ENCODE measurements at regions not wholly inside any gene's neighbourhood (a gene's known extent, or its start where the extent isn't known, plus 50 kb on each side); places are given as distances from the start of the nearest gene placed in this dataset.

DNA sequence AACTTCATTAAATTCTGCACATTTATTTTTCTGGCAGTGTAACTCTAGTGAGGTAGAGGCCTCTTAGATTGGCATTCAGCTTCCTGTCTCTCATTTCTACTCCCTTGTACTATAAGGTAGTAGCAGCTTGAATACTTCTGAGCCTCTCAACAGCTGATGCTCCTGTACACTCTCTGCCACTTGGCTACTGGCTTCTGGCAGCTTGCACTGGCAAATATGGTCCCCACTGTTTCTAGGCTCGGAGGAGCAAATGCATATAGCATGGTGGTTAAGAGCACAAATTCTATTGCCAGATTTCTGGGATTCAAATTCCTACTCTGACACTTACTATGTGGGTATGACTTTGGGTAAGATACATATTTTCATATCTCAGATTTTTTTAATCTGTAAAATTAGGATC is 292.8 kb upstream of the ADGRB3 start:
- no peak overlapping the region for H2BK120ac ChIP-seq (ENCODE audit: low read depth, low read length)
- H3K14ac ChIP-seq (ENCODE audit: low read length), result no peak overlapping the region
- H3K9me3 ChIP-seq (replicated peaks in 1 of 2; ENCODE audit: control insufficient read depth in 2 of 2, insufficient read depth in 1 of 2, low read depth in 1 of 2, low read length in 2 of 2), result no peaks in the 10 kb centered on the region
- H2BK12ac ChIP-seq (ENCODE audit: low read length), result no peak overlapping the region
- no peak overlapping the region for H2BK15ac ChIP-seq (ENCODE audit: low read length)
- no peaks in the 10 kb centered on the region for H3K36me3 ChIP-seq (replicated peaks in 1 of 2; ENCODE audit: control insufficient read depth in 2 of 2, insufficient read depth in 2 of 2, low read length in 2 of 2)
- H3K4ac ChIP-seq (ENCODE audit: low read length), result no peak overlapping the region
- no peak overlapping the region for H3K9ac ChIP-seq (ENCODE audit: low read depth, low read length, poor library complexity)
- no peak overlapping the region for H2BK5ac ChIP-seq (ENCODE audit: low read length)
- WGBS, 2 donors (ENCODE audit: extremely low coverage in 2 of 2, insufficient read length in 2 of 2, insufficient replicate concordance in 1 of 2), result no CpG with 5 or more reads among the region's 1 CpG
- H2AFZ ChIP-seq (ENCODE audit: low read length), result no peak overlapping the region
- no peak overlapping the region for H3K27ac ChIP-seq (replicated peaks; ENCODE audit: low read length)
- H4K8ac ChIP-seq (ENCODE audit: low read depth, low read length), result no peak overlapping the region
- DNase-seq (ENCODE audit: low spot score), result no peak
- no peaks in the 10 kb centered on the region for H3K79me1 ChIP-seq (ENCODE audit: low read depth, low read length)
- no peak overlapping the region for H3K18ac ChIP-seq (ENCODE audit: low read length)
- H3K4me2 ChIP-seq (ENCODE audit: insufficient read depth, low read length, poor library complexity, severe bottlenecking), result no peak overlapping the region
- H2AK5ac ChIP-seq (ENCODE audit: low read depth, low read length), result no peak overlapping the region
- H3K27me3 ChIP-seq (ENCODE audit: control insufficient read depth in 3 of 3, insufficient read depth in 3 of 3, low read depth in 1 of 3, low read length in 3 of 3), result no peaks in the 10 kb centered on the region
- no peaks in the 10 kb centered on the region for H3K4me1 ChIP-seq (ENCODE audit: control insufficient read depth in 2 of 2, insufficient read depth in 1 of 2, low read depth in 1 of 2, low read length in 2 of 2)
- no peak overlapping the region for H3K23ac ChIP-seq (ENCODE audit: low read depth, low read length, poor library complexity)
- H3K4me3 ChIP-seq (ENCODE audit: low read length in 2 of 2), result no peak overlapping the region
- no peak overlapping the region for H4K91ac ChIP-seq (ENCODE audit: low read depth, low read length, poor library complexity)

DNA sequence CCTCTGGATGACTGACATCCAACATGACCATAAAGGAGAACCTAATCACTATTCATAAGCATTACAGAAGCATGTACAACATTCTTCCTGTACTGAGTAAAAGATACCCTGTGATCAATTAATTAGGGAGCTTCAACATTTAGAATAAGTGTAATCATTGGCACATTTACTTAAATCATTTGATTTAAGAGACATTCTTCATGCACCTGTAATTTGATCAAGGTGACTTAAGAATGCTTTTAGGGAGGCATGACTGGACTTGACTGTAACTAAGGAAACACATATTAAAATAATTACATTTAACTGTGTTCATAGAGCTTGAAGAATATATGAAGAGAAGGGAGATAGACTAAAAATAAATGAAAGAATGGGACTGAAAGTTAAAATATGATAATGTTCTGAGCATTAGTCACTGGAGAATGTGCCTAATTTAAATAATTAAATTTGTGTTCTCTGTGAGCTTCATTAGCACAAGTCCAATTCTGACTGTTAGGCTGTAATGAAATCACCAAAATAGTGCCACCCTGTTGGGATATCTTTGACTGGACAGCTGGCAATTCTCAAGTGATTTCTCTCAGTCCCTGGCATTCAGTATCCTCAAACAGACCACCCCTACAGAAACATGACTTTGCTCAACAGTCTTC is 295.5 kb upstream of the ADGRB3 start:
- H3K4me1 ChIP-seq (ENCODE audit: control insufficient read depth in 2 of 2, insufficient read depth in 1 of 2, low read depth in 1 of 2, low read length in 2 of 2), result no peaks in the 10 kb centered on the region
- no peak overlapping the region for H3K4me2 ChIP-seq (ENCODE audit: insufficient read depth, low read length, poor library complexity, severe bottlenecking)
- H4K91ac ChIP-seq (ENCODE audit: low read depth, low read length, poor library complexity), result no peak overlapping the region
- H3K23ac ChIP-seq (ENCODE audit: low read depth, low read length, poor library complexity), result no peak overlapping the region
- H3K27ac ChIP-seq (replicated peaks; ENCODE audit: low read length), result no peak overlapping the region
- no peak overlapping the region for H3K9ac ChIP-seq (ENCODE audit: low read depth, low read length, poor library complexity)
- H3K4ac ChIP-seq (ENCODE audit: low read length), result no peak overlapping the region
- no peak overlapping the region for H2BK5ac ChIP-seq (ENCODE audit: low read length)
- H3K4me3 ChIP-seq (ENCODE audit: low read length in 2 of 2), result no peak overlapping the region
- no peaks in the 10 kb centered on the region for H3K36me3 ChIP-seq (replicated peaks in 1 of 2; ENCODE audit: control insufficient read depth in 2 of 2, insufficient read depth in 2 of 2, low read length in 2 of 2)
- DNase-seq (ENCODE audit: low spot score), result no peak
- H2BK120ac ChIP-seq (ENCODE audit: low read depth, low read length), result no peak overlapping the region
- no peak overlapping the region for H2AFZ ChIP-seq (ENCODE audit: low read length)
- H4K8ac ChIP-seq (ENCODE audit: low read depth, low read length), result no peak overlapping the region
- no peak overlapping the region for H3K14ac ChIP-seq (ENCODE audit: low read length)
- H3K27me3 ChIP-seq (ENCODE audit: control insufficient read depth in 3 of 3, insufficient read depth in 3 of 3, low read depth in 1 of 3, low read length in 3 of 3), result no peaks in the 10 kb centered on the region
- no peak overlapping the region for H3K18ac ChIP-seq (ENCODE audit: low read length)
- no peaks in the 10 kb centered on the region for H3K9me3 ChIP-seq (replicated peaks in 1 of 2; ENCODE audit: control insufficient read depth in 2 of 2, insufficient read depth in 1 of 2, low read depth in 1 of 2, low read length in 2 of 2)
- H2BK15ac ChIP-seq (ENCODE audit: low read length), result no peak overlapping the region
- H2AK5ac ChIP-seq (ENCODE audit: low read depth, low read length), result no peak overlapping the region
- no peak overlapping the region for H2BK12ac ChIP-seq (ENCODE audit: low read length)
- H3K79me1 ChIP-seq (ENCODE audit: low read depth, low read length), result no peaks in the 10 kb centered on the region

DNA sequence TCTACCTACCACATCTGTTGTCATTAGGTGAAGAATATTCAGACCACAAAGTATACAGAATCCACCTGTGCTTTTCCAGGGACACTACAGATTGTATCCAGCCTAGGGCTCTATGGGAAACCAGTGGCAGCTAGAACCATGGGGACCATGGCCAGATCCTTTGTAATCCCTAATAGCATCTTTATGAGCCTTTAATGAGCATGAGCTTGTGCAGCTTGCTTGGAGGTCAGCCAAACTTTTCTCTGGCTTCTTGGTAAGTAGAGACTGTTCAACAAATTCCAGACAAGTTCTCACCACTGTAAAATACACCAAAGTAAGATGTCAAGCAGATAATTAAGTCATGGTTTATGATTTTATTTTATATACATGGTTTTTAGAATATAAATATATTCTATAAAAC is 301.6 kb upstream of the ADGRB3 start:
- Histone ChIP-seq H2BK12ac (ENCODE audit: low read length) (no peak overlapping the region), H3K79me1 (ENCODE audit: low read depth, low read length) (no peaks in the 10 kb centered on the region), H2AK5ac (ENCODE audit: low read depth, low read length) (no peak overlapping the region), H3K9ac (ENCODE audit: low read depth, low read length, poor library complexity) (no peak overlapping the region), H3K36me3 (replicated peaks in 1 of 2; ENCODE audit: control insufficient read depth in 2 of 2, insufficient read depth in 2 of 2, low read length in 2 of 2) (no peaks in the 10 kb centered on the region), H3K14ac (ENCODE audit: low read length) (no peak overlapping the region), H2BK5ac (ENCODE audit: low read length) (no peak overlapping the region), H2BK15ac (ENCODE audit: low read length) (no peak overlapping the region), H3K18ac (ENCODE audit: low read length) (no peak overlapping the region), H3K27ac (replicated peaks; ENCODE audit: low read length) (no peak overlapping the region), H4K91ac (ENCODE audit: low read depth, low read length, poor library complexity) (no peak overlapping the region), H3K23ac (ENCODE audit: low read depth, low read length, poor library complexity) (no peak overlapping the region), H3K4me3 (ENCODE audit: low read length in 2 of 2) (no peak overlapping the region), H3K9me3 (replicated peaks in 1 of 2; ENCODE audit: control insufficient read depth in 2 of 2, insufficient read depth in 1 of 2, low read depth in 1 of 2, low read length in 2 of 2) (no peaks in the 10 kb centered on the region), H3K4me1 (ENCODE audit: control insufficient read depth in 2 of 2, insufficient read depth in 1 of 2, low read depth in 1 of 2, low read length in 2 of 2) (no peaks in the 10 kb centered on the region), H3K4me2 (ENCODE audit: insufficient read depth, low read length, poor library complexity, severe bottlenecking) (no peak overlapping the region), H2AFZ (ENCODE audit: low read length) (no peak overlapping the region), H4K8ac (ENCODE audit: low read depth, low read length) (no peak overlapping the region), H2BK120ac (ENCODE audit: low read depth, low read length) (no peak overlapping the region), H3K4ac (ENCODE audit: low read length) (no peak overlapping the region), H3K27me3 (ENCODE audit: control insufficient read depth in 3 of 3, insufficient read depth in 3 of 3, low read depth in 1 of 3, low read length in 3 of 3) (no peaks in the 10 kb centered on the region)
- no peak for DNase-seq (ENCODE audit: low spot score)

DNA sequence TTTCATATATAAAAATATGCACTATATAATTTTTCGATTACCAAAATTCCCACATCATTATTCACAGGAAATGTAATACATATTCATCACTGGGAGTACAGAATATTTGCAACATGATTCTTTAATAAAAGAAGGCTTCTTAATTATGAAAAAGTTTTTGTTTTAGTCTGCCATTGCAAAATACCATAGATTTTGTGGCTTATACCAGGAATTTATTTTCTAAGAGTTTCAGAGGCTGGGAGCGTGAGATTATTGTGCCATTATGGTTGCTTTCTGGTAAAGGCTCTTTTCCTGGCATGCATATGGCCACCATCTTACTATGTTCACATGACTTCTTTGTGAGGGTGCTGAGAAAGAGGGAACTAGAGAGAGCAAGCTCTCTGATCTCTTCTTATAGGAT is 306.9 kb upstream of the ADGRB3 start:
- Histone ChIP-seq H3K4me3 (ENCODE audit: low read length in 2 of 2) (no peak overlapping the region), H3K4ac (ENCODE audit: low read length) (no peak overlapping the region), H2BK5ac (ENCODE audit: low read length) (no peak overlapping the region), H3K23ac (ENCODE audit: low read depth, low read length, poor library complexity) (no peak overlapping the region), H3K18ac (ENCODE audit: low read length) (no peak overlapping the region), H3K27ac (replicated peaks; ENCODE audit: low read length) (no peak overlapping the region), H3K27me3 (ENCODE audit: control insufficient read depth in 3 of 3, insufficient read depth in 3 of 3, low read depth in 1 of 3, low read length in 3 of 3) (no peaks in the 10 kb centered on the region), H2AK5ac (ENCODE audit: low read depth, low read length) (no peak overlapping the region), H3K4me2 (ENCODE audit: insufficient read depth, low read length, poor library complexity, severe bottlenecking) (no peak overlapping the region), H3K14ac (ENCODE audit: low read length) (no peak overlapping the region), H3K4me1 (ENCODE audit: control insufficient read depth in 2 of 2, insufficient read depth in 1 of 2, low read depth in 1 of 2, low read length in 2 of 2) (no peaks in the 10 kb centered on the region), H2BK120ac (ENCODE audit: low read depth, low read length) (no peak overlapping the region), H3K36me3 (replicated peaks in 1 of 2; ENCODE audit: control insufficient read depth in 2 of 2, insufficient read depth in 2 of 2, low read length in 2 of 2) (no peaks in the 10 kb centered on the region), H2AFZ (ENCODE audit: low read length) (peak overlapping the region; percentile 10), H2BK12ac (ENCODE audit: low read length) (no peak overlapping the region), H4K8ac (ENCODE audit: low read depth, low read length) (no peak overlapping the region), H3K9ac (ENCODE audit: low read depth, low read length, poor library complexity) (no peak overlapping the region), H4K91ac (ENCODE audit: low read depth, low read length, poor library complexity) (no peak overlapping the region), H2BK15ac (ENCODE audit: low read length) (no peak overlapping the region), H3K9me3 (replicated peaks in 1 of 2; ENCODE audit: control insufficient read depth in 2 of 2, insufficient read depth in 1 of 2, low read depth in 1 of 2, low read length in 2 of 2) (no peaks in the 10 kb centered on the region), H3K79me1 (ENCODE audit: low read depth, low read length) (no peaks in the 10 kb centered on the region)
- WGBS, 2 donors (ENCODE audit: extremely low coverage in 2 of 2, insufficient read length in 2 of 2, insufficient replicate concordance in 1 of 2), result no CpG with 5 or more reads among the region's 2 CpGs
- DNase-seq (ENCODE audit: low spot score), result no peak

Data from neuronal stem cell (in vitro differentiated cells).